ENCODE measurements at regions not wholly inside any gene's neighbourhood (a gene's known extent, or its start where the extent isn't known, plus 50 kb on each side); places are given as distances from the start of the nearest gene placed in this dataset.
"Not testable (repeated sequence)": the region's sequence is repeated elsewhere in the genome, so short reads cannot be mapped to it uniquely, and the experiment has no call there.

DNA sequence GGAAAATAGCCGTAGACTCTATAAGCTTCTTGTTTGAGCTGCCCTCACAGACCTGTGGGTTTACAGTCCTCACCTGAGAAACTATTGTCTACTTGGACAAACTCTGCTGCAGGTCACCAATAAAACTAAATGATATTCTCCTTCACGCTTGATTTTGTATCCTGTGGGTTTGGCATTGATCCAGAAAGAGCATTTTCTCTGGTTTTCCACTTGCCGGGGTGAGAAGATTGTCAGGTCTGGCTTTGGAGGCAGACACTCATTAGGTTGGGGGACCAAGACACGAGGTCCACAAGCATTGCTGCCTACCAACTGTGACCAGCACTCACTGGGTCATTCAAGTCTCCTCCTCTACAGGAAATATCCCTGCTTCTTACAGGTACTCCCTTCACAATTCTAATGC is 68.5 kb downstream of the CDC14C start:
- DNase-seq, result no peak

DNA sequence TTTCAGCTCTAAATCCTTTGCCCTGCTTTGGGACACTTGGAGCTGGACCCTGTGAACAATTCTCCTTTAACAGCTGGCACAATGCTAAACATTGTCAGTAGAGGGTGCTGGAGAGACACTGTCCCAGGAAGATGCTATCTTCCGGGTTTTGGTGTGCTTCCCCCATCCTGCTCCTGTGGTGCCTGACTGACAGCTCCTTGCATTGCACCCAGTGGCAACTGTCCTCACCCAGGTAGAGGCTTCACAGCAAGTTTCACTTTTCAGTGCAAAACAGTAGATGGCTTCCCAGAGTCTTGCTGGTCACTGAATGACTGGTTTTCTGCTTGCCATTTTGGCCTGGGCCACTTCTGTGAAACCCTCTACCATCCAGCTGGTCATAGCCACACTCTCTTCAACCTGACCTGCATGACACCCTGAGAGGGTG is 77.3 kb downstream of the CDC14C start:
- no peak for DNase-seq

DNA sequence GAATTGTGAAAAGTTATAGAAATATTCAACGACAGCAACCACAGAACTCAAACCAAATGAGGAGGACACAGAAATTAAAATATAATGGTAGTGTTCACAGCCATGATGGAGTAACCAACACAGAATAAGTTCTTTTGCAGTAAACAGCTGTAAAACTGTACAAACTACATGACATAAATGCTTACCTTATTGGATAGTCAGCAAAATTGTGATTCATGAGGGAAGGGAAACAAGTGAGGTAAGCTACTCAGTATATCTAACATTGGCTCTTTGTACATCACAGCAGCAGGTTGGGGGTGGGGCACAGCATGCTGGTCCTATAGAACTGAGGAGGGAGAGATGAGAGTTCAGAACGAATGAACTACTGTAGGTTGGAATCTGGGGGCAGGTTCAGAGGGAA is 86.4 kb downstream of the CDC14C start:
- DNase-seq, result no peak

DNA sequence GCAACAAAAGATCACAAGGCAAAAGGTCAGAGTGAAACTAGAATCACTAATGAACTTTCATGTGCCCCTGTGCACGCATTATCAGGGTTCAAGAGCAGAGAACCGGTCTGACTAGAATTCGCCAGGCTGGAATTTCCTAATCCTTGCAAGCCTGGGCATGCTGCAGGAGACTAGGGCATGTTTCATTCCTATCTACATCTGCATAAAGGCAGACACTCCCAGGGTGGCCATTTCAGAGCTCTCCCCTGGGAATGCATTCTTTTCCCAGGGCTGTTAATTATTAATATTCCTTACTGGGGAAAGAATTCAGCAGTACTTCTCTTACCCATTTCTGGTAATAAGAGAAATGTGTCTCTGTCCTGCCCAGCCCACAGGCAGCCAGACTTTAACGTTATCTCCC is 90.5 kb downstream of the CDC14C start:
- no peak for DNase-seq

DNA sequence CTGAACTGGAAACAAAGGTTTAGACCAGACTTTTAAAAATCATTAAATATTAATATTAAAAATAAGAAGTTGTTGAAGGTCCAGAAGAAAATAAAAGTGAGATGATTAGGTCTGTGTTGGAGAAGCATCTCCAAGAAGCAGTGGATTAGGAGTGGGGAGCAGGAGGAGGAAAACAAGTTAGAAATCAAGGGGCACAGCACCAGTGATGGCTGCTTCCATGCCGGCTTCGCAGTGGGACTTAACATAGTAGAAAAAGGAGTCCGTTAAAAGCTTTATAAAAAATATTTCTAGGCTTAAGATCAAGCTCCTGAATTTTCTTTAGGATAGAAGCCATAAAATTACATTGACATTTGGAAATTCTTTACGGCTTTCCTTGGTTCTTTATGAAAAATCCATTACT is 95.8 kb downstream of the CDC14C start:
- DNase-seq, result no peak

DNA sequence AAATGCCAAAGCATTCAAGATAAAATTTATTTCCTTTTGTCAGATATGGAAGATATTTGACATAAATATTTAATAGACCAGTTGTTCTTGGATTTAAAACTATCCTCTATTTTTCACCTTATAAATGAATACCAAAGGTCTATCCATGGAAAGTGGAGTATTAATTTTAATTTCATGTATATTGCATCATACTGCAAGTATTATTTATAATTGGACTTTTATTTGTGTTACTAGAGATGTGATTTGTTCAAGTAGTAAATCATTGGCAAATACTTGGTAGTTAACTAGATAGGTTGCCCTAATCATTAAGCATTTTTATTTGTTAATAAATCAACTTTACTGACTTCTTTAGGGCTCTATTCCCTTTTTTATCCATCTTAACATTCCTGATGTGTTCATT is 98.1 kb downstream of the CDC14C start:
- no peak for DNase-seq

DNA sequence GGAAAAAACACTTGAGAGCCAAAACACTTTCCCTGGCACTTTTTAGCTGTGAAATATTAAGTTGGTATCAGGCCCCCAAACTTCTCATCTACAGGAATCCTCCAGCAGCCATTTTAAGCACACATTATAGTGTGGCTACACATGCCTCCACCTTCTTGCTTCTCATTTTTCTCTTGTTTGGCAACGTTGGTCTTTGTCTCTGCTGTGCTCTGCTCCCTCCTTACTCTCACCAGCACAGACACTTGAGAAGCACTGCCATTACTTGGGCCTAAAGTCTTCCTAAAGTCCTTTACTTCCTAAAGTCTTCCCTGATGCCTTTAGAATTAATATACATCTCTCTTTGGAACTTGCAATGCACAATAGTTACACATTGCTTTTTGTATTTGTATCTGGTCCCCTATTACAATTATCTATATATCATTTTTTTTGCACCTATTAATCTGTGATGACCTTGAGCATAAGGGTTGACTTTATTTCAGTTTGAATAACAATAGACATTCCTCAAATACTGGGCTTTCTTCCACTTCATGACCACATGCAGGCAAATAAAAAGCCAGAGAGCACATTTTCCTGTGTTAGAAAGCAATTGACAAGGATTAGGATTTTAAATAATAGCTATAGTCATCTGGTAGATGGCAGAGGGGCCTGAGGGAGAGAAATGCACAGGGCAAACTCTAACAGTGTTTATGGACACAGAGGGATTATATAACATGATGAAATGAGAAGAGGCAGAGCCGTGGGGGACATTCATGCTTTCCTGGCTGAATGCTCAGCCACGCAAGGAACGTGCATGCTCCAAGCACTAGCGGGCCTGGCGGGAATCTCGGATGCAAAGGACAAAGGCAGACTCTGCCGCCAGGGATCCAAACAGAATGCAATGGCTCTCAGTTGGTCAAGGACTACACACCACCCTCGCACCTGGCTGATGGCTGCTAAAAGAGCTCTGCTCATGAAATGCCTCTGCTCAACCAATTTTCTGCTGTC is 99.3 kb downstream of the CDC14C start:
- DNase-seq, result no peak

DNA sequence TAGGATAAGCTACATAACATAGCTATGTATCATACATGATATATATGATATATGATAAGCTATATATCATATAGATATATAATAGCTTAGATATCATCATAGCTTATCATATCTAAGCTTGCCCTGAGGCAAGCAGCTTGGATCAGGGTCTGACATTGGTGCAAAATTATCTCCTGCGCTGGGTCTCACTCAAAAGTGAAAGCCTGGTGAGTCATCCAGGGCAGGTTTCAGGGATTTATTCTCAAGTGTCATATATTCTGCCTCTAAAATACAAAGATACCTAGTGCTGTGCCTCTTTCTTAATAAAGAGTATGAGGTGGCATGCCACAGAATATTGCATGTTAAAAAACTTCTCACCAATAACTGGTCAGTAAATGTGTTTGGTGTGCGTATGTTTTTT is 105.9 kb downstream of the CDC14C start:
- DNase-seq, result no peak

DNA sequence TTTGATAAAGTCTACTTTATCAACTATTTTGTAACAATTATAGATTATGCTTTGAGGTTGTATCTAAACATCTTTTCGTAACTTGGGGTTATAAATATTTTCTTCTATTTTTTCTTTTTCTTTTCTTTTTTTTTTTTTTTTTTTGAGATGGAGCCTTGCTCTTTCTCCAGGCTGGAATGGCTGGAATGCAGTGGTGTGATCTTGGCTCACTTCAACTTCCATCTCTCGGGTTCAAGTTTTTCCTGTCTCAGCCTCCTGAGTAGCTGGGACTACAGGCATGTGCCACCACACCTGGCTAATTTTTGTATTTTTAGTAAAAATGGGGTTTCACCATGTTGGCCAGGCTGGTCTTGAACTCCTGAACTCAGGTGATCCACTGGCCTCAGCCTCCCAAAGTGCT is 108.8 kb downstream of the CDC14C start:
- not testable (repeated sequence) for DNase-seq

DNA sequence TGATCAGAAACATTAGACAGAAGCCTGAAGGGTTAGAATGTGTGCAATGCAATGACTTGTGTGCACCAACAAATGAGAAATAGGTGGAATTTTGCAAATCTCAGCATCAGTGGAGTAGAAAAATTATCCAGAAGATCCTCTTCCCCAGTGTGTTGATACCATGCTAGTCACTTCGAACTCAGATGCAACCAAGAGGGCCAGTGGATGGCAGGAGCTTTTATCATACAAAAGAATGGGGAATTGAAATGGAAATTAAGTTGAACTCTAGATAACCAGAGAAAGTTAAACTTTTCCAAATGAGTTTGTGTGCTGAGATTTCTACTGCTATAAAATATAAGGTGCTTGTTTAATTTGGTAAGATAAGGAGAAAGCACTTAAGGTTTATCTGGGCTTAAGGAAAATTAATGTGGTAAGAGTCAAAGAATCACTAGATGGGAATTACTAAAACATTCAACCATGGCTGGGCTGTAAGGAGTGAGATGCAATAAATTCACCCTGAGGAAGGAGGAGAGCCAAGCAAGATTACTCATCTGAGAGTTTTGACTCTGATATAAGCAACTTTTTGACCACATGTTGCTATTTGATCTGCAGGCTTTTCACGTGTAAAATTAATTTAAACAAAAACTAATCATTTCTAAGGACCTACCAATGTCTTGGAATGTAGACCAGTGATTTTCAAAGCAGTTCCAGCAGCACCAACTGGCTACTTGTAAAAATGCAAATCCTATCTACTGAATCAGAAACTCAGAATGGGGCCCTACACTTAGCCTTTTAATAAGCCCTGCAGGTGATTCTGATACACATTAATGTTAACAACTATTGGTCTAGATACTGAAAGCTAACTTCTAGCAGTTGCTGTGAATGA is 113.2 kb downstream of the CDC14C start:
- no peak for DNase-seq

DNA sequence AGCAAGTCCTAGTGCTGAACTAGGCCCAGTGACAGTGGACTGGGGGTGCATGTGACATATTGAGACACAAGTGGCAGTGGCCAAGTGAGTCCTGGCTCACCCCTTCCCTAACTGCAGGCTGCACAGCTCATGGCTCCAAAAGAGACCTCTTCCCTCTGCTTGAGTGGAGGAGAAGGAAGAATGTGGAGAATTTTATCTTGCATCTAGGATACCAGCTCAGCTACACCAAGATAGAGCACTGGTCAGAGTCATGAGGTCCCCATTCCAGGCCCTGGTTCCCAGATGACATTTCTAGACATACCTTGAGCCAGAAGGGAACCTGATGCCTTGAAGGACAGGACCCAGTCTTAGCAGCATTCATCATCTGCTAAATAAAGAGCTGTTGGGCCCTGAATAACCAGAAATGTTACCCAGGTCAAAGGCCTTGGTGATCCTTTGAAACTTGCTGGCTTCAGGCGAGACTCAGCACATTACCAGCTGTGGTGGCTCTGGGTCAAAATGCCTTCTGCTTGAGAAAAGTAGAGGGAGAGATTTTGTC is 114.5 kb downstream of the CDC14C start:
- no peak for DNase-seq

DNA sequence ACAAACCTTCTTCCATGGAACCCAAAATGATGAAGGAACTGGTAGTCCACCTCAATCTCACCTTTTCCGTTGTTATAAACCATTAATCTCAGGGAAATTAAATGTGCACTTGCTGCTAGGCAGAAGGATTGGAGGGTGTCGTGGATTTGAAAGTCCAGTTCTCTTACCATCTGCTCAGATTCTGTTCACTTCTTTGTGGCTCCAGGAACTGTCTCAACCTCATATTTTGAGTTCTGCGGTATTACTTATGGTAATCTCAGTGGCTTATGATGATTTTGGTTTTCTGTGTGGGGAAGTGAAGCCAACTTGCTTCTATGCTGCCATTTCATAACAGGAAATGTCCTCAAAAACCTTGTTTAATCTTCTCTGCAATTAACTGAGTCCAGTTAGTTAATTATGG is 136.4 kb downstream of the CDC14C start:
- no peak for DNase-seq

DNA sequence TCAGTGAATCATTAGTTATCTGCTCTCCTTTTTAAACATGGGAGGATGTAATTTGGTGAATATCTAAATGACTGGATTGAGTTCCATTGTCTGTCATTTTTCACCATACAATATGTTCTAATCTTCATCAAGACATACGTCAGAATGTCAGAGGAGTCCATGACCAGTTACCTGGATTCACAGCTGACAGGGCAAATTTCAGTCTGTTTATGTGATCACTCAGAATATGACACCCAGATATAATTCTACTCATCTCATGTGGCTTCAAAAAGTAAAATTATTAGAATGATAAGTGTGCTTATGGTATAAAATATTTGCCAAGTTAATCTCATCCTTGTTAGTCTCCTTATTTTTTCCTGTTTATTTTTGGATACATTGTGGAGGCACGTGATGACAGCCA is 150.2 kb downstream of the CDC14C start:
- no peak for DNase-seq

DNA sequence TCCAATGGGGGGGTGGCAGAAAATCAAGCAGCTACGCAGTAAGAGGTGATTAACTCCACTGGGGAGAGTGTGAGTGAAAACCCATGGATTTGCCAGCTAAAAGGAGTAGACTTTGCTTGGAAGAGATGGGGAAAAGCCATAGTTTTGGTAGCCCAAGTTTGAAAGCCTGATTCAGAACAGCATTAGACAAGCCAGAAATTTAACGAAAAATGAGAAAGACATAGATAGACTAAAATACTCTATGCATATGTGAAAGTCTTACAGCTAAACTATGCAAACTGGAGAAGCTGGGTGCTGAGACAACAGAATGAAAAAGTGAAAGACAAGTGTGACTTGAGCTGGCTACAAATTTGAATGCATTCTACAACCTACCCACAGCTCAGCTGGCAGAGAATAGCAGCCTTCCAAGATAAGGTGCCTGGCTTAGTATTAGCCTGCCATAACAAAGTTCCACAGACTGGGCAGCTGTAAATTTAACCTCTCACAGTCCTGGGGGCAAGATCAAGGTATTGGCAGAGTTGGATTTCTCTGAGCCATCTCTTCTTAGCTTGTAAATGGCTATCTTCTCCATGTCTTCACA is 156.6 kb downstream of the CDC14C start:
- no peak for DNase-seq

DNA sequence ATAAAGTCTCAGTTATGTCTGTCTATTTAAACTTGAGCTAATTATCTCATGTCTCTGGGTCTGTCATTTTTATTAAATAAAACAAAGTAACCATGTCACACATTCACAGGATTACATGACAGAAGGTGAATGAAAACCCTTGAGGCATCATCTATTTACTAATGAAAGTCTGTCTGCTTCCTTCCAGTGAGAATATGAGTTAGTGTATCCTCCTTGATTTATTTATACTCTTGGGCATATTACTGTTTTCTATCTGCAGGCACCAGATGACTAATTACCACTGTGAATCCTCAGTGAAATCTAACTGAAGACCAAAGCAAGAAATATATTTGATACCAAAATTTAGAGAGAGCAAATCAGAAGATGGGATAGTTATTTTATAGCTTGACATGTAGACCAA is 163.7 kb downstream of the CDC14C start:
- no peak for DNase-seq

DNA sequence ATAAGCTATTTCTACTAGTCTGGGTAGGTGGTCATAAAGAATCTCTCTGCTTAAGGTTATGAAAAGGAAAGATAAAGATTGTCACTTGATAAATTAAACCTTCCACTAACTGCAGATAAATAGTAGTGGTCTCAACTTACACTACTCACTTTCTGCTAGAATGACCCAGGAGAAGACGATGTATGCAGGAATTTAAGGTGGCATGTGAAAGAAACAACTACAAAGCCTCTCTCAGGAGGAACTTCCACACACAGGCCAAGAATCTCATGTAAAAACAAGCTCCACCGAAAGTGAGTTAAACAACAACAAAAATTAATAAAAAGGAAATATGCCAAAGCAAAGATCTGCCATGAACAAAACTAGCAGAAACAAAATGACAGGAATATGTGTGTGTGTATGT is 165.4 kb downstream of the CDC14C start:
- DNase-seq, result no peak

DNA sequence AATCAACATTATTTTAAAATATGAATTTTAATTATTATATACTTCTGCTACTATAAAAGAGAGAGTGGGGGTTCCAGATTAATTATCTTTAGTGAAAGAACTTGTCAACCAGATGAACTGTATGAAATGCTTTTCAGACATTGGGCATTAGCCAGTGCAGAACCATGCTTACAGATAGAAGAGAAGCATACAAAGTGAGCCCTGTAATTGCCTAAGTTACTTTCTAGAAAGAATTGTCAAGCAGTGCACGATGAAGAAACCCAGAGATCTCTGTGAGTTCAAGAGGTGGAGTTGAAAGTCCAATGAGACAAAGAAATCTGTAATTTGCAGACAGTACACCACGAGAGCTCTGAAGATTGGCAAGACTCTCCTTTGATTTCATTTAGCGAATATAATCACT is 166.7 kb downstream of the CDC14C start:
- no peak for DNase-seq

DNA sequence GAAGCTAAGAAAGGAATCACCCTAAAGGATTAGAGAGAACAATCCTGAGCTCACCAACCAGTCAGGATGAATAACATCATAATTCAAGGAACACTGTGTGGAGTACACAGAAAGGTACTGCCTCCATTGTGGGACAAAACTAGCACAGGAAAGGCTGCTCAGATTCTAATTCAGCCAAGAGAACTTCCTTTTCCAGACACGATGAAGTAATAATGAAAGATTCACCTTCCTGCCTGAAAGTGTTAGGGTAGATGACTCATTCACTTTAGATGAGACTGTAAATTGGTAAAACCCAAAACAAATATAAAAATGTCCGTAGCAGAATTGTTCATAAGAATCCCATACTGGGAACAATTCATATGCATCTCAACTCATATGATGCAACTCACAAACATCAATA is 167.2 kb downstream of the CDC14C start:
- no peak for DNase-seq

DNA sequence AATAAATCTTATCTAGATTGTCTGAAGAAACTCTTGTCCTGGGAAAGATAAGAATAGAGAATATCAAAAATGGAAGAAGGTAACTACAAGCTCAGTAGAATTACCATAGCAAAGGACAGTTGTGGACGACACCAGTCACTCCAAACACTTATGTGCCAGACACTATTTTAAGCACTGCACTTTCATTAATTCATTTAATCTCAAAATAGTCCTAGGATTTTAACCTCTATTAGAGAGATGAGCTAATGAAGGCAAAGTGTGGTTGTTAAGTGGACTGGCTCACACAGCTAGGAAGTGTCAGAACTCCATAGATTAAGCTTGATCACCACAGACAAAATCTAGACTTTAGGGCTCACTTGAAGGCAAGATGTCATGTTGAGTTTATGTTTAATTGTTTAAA is 168.9 kb downstream of the CDC14C start:
- DNase-seq, result no peak

DNA sequence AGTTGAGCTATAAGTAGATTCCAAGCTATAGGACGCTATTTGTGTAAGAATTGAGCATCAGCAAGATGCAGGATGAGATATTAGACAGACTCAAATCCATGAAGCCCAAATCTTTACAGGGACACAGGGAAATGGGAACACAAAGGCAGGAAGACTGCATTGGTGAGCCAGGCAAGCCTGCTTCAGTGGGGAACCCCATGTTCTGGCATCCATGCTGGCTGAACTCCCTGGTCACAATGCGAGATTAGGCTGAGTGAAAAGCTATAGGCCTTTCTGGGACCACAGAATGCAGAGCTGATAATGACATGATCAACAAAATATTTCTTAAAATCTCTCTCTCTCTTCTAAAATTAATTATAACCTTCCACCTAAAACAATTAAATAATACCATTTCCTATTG is 170.5 kb downstream of the CDC14C start:
- DNase-seq, result no peak

DNA sequence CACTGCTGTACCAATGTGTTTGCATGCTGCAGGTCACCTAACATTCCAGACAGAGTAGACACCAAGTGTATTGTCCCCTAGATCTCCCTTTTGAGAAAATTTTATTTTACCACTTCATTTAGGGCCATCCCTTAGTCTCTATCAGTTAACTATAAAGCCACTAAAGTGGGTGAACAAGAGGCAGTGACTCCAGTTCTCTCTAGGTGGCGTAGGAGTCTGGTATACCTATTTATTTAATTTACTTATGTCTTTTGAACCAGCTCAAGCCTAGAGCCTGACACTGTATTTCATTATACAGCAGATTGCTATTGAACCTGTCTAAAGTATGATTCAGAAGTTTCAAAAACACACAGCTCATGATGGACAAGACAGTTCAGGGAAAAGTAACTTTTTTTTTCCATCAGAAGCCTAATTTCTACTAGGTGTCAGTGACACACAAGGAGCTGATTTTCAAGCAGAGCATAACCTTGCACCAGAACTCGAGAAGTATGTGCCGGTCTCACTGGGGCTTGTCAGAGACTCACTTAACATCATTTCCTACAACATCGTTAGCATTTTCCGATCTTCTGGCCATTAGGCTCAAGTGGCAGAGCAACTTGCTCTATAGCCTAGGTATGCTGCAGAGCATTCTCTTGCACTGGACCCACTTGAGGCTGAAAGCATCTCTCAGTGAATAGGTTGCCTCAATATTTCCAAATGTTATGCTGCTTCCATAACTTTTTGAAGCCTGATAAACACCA is 175.4 kb downstream of the CDC14C start:
- no peak for DNase-seq

DNA sequence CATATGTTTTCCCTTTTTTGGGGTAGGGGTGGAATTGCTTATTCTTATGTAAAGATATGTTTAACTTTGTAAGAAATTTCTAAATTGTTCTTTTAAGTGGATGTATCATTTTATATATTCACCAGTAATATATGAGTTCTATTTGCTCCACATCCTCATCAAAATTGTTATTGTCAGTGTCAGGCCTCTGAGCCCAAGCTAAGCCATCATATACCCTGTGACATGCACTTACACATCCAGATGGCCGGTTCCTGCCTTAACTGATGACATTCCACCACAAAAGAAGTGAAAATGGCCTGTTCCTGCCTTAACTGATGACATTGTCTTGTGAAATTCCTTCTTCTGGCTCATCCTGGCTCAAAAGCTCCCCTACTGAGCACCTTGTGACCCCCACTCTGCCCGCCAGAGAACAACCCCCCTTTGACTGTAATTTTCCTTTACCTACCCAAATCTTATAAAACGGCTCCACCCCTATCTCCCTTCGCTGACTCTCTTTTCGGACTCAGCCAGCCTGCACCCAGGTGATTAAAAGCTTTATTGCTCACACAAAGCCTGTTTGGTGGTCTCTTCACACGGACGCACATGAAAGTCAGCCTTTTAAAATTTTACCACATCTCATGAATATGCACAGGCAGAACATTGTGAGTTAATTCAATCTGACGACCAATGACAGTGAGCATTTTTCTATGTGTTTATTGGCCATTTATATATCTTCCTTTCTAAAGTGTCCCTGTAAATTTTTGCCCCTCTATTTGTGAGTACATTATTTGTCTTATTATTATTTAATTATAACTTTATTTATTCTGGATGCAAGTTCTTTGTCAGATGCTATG is 176.8 kb downstream of the CDC14C start:
- not testable (repeated sequence) for DNase-seq
